ENCODE measurements at regions not wholly inside any gene's neighbourhood (a gene's known extent, or its start where the extent isn't known, plus 50 kb on each side); places are given as distances from the start of the nearest gene placed in this dataset.
"Not testable (repeated sequence)": the region's sequence is repeated elsewhere in the genome, so short reads cannot be mapped to it uniquely, and the experiment has no call there.

GRCh38 chr7:113292105-113292504, 173.8 kb upstream of the SMIM30 start:
- no peak for DNase-seq

GRCh38 chr7:113291058-113291457, 172.7 kb upstream of the SMIM30 start:
- no peak for DNase-seq

GRCh38 chr7:113289140-113289740, 170.9 kb upstream of the SMIM30 start:
- DNase-seq: no peak

GRCh38 chr7:113285411-113285810, 167.1 kb upstream of the SMIM30 start:
- no peak for DNase-seq

- no peak for DNase-seq
Measured at GRCh38 chr7:113283861-113284260, 165.5 kb upstream of the SMIM30 start.

- no peak for DNase-seq
Measured at GRCh38 chr7:113282875-113283274, 164.5 kb upstream of the SMIM30 start.

- no peak for DNase-seq
Measured at GRCh38 chr7:113281223-113281622, 162.9 kb upstream of the SMIM30 start.

GRCh38 chr7:113279256-113279655, 160.9 kb upstream of the SMIM30 start:
- DNase-seq: no peak

GRCh38 chr7:113270790-113271189, 152.4 kb upstream of the SMIM30 start:
- DNase-seq: no peak

- DNase-seq: not testable (repeated sequence)
Measured at GRCh38 chr7:113269592-113269991, 151.2 kb upstream of the SMIM30 start.

- DNase-seq: no peak
Measured at GRCh38 chr7:113268757-113269156, 150.4 kb upstream of the SMIM30 start.

GRCh38 chr7:113267885-113268284, 149.5 kb upstream of the SMIM30 start:
- no peak for DNase-seq

GRCh38 chr7:113267271-113267670, 148.9 kb upstream of the SMIM30 start:
- DNase-seq: no peak

GRCh38 chr7:113263749-113264148, 145.4 kb upstream of the SMIM30 start:
- no peak for DNase-seq

- DNase-seq: not testable (repeated sequence)
Measured at GRCh38 chr7:113263215-113263742, 144.9 kb upstream of the SMIM30 start.

GRCh38 chr7:113256883-113257531, 138.7 kb upstream of the SMIM30 start:
- no peak for DNase-seq

- DNase-seq: no peak
Measured at GRCh38 chr7:113247198-113247597, 128.8 kb upstream of the SMIM30 start.

GRCh38 chr7:113246738-113247137, 128.4 kb upstream of the SMIM30 start:
- DNase-seq: no peak

GRCh38 chr7:113232885-113233284, 114.5 kb upstream of the SMIM30 start:
- DNase-seq: no peak

GRCh38 chr7:113230691-113231090, 112.3 kb upstream of the SMIM30 start:
- DNase-seq: no peak

GRCh38 chr7:113217314-113217713, 99.0 kb upstream of the SMIM30 start:
- no peak for DNase-seq

GRCh38 chr7:113216038-113216437, 97.7 kb upstream of the SMIM30 start:
- DNase-seq: no peak

GRCh38 chr7:113209449-113210203, 91.3 kb upstream of the SMIM30 start:
- DNase-seq: no peak

GRCh38 chr7:113207931-113208330, 89.6 kb upstream of the SMIM30 start:
- DNase-seq: no peak

Measured in CD4-positive, alpha-beta T cell treated with Interleukin-12 subunit alpha and Interleukin-12 subunit beta, for 1 hour (primary cell).